ENCODE measurements at regions not wholly inside any gene's neighbourhood (a gene's known extent, or its start where the extent isn't known, plus 50 kb on each side); places are given as distances from the start of the nearest gene placed in this dataset.

GRCh38 chr7:126378642-126379041, 874.1 kb downstream of the GRM8 start:
- TF ChIP-seq CTCF (IDR thresholded peaks at IDR 0.05): no peak

- no peak for TF ChIP-seq CTCF (IDR thresholded peaks at IDR 0.05)
Observed at GRCh38 chr7:126370038-126370668, 882.6 kb downstream of the GRM8 start.

DNA sequence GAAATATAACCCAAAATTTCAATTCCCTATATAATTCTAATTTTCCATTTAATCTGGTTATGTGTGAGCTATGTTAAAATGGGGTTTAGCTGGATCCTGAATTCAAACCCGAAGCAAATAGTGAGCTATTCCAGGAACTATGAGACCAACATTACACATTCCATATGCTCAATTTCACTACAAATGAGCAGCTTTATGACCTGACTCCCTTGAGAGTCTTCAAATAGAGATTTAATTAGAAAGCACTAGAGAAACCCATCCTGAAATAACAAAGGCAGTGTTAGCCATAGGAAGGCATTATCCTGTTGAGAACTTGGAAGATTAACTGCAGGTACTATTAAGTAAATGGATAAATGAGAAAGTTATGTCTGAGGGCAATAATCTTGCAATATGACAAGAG, 890.0 kb downstream of the GRM8 start:
- no peak for TF ChIP-seq CTCF (IDR thresholded peaks at IDR 0.05)

DNA sequence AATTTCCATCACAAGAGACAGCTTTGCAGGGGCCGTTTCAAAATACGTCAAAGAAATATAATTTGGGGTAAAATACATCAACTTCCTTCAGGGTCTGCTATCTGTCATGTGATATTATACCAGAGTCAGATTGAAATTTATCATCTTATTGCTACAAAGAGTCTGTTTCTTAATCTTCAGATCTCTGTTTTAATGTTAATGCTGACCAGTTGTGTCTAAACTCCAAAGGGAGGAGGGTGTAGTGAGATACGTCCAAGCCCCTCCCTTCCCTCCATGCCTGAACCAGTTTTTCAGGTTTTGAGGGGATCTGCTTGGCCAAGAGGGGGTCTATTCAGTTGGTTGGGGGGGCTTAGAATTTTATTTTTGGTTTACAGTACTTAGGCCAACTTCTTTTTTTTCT, 891.6 kb downstream of the GRM8 start:
- TF ChIP-seq CTCF (IDR thresholded peaks at IDR 0.05): no peak

- no peak for TF ChIP-seq CTCF (IDR thresholded peaks at IDR 0.05)
Observed at GRCh38 chr7:126339813-126340212, 912.9 kb downstream of the GRM8 start.

DNA sequence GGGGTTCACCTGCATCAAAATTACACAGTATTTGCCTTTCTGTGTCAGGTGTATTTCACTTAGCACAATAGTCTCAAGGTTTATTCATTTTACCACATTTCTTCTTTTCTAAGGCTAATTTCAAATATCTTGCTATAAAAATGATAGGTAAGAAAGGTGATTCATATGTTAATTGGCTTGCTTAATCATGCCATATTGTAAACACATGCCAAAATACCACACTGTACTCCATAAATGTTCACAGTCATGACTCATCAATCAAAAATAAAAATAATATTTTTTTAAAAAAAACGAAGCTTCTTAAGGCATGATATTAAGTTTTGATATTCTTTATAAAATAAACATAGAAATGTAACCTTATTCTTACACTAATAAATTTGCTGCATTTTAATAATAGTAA, 947.1 kb downstream of the GRM8 start:
- TF ChIP-seq CTCF (IDR thresholded peaks at IDR 0.05): no peak

- TF ChIP-seq CTCF (IDR thresholded peaks at IDR 0.05): no peak
Observed at GRCh38 chr7:126303926-126304325, 948.8 kb downstream of the GRM8 start.

DNA sequence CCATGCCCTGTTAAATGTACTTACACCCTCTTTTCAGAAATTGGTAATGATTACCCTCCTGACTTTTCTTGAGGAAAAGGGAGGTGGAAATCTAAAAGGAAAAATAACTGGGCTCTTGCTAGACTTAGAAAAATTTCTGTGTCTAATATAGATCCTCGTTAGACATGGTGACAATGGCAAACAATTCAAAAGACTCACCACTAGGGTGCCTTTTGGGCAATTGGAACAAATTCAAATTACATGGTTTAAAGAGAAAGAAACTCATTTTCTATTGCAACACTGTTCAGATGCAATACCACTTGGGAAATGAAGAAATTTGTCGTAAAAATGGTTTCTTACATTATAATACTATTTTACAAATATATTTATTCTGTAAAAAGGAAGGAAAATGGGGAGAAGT, 950.1 kb downstream of the GRM8 start:
- TF ChIP-seq CTCF (IDR thresholded peaks at IDR 0.05): peak; percentile 43; the same call in 1 of the 2 replicates
